ENCODE measurements at regions not wholly inside any gene's neighbourhood (a gene's known extent, or its start where the extent isn't known, plus 50 kb on each side); places are given as distances from the start of the nearest gene placed in this dataset.

GRCh38 chr10:5282137-5282536 lies 82.6 kb upstream of the UCN3 start:
- Histone ChIP-seq H3K36me3 (ENCODE audit: insufficient read depth, low read length, poor library complexity, severe bottlenecking) (no peaks in the 10 kb centered on the region), H3K27me3 (replicated peaks; ENCODE audit: insufficient read depth, low read depth, low read length, poor library complexity) (no peaks in the 10 kb centered on the region), H3K9me3 (ENCODE audit: low read depth, low read length, poor library complexity, severe bottlenecking) (no peaks in the 10 kb centered on the region), H3K4me3 (ENCODE audit: low read depth, low read length, poor library complexity, severe bottlenecking) (no peak overlapping the region), H3K4me1 (ENCODE audit: insufficient read depth, low read length, poor library complexity, severe bottlenecking) (peaks cover 23% of the 10 kb centered on the region), H3K27ac (ENCODE audit: low read depth, low read length, poor library complexity, severe bottlenecking) (no peak overlapping the region)
- ChIA-PET CTCF (interaction anchor here (0.5 to 0.6 kb wide), 2 partner anchors 110 to 1059 kb away, joined by 3 to 4 read pairs; no protein-coding TSS in a partner anchor), POLR2A (ENCODE audit: low non-redundant PET) (interaction anchor here (0.6 kb wide), 1 partner anchor 18 kb away, joined by 4 read pairs; no protein-coding TSS in a partner anchor)
- no TSS peak for BruUV-seq (replicated peaks)
- no peak for DNase-seq (ENCODE audit: low spot score)
- intact Hi-C loops (cut with micrococcal nuclease; ENCODE audit: unreplicated experiment): loop anchor here (2.0 to 5.0 kb wide), 3 partner anchors 100 to 241 kb away; partner anchors contain the start of gene AKR1C3
- TF ChIP-seq EZH2 (IDR thresholded peaks at IDR 0.05; ENCODE audit: borderline replicate concordance, low read depth, low read length, poor library complexity, severe bottlenecking): no peak
- no peak for TF ChIP-seq CTCF (conservative IDR thresholded peaks at IDR 0.05; ENCODE audit: low read depth, low read length)

GRCh38 chr10:5283305-5284158 lies 81.2 kb upstream of the UCN3 start:
- intact Hi-C loops (cut with micrococcal nuclease; ENCODE audit: unreplicated experiment): loop anchor here (1.0 to 5.0 kb wide), 4 partner anchors 99 to 434 kb away; partner anchors contain the start of gene AKR1C3
- TSS peak; percentile 44 for BruUV-seq (replicated peaks)
- TF ChIP-seq EZH2 (IDR thresholded peaks at IDR 0.05; ENCODE audit: borderline replicate concordance, low read depth, low read length, poor library complexity, severe bottlenecking) (no peak), CTCF (conservative IDR thresholded peaks at IDR 0.05; ENCODE audit: low read depth, low read length) (peak; percentile 83)
- peak overlapping the region; percentile 73 for H3K27ac ChIP-seq (ENCODE audit: low read depth, low read length, poor library complexity, severe bottlenecking)
- CTCF ChIA-PET: interaction anchor here (2.8 kb wide), 1 partner anchor 434 kb away, joined by 17 read pairs; no protein-coding TSS in a partner anchor
- no peaks in the 10 kb centered on the region for H3K36me3 ChIP-seq (ENCODE audit: insufficient read depth, low read length, poor library complexity, severe bottlenecking)
- DNase-seq (ENCODE audit: low spot score): peak; percentile 89
- H3K9me3 ChIP-seq (ENCODE audit: low read depth, low read length, poor library complexity, severe bottlenecking): no peaks in the 10 kb centered on the region
- POLR2A ChIA-PET (ENCODE audit: low non-redundant PET): no interaction called here
- H3K4me3 ChIP-seq (ENCODE audit: low read depth, low read length, poor library complexity, severe bottlenecking): no peak overlapping the region
- H3K27me3 ChIP-seq (replicated peaks; ENCODE audit: insufficient read depth, low read depth, low read length, poor library complexity): no peaks in the 10 kb centered on the region
- peaks cover 23% of the 10 kb centered on the region for H3K4me1 ChIP-seq (ENCODE audit: insufficient read depth, low read length, poor library complexity, severe bottlenecking)

- POLR2A ChIA-PET (ENCODE audit: low non-redundant PET): no interaction called here
- peak; percentile 83 for DNase-seq (ENCODE audit: low spot score)
- intact Hi-C loops (cut with micrococcal nuclease; ENCODE audit: unreplicated experiment): loop anchor here (5.0 kb wide), 1 partner anchor 98 kb away; no protein-coding TSS in a partner anchor
- Histone ChIP-seq H3K9me3 (ENCODE audit: low read depth, low read length, poor library complexity, severe bottlenecking) (no peaks in the 10 kb centered on the region), H3K4me1 (ENCODE audit: insufficient read depth, low read length, poor library complexity, severe bottlenecking) (peaks cover 23% of the 10 kb centered on the region), H3K27ac (ENCODE audit: low read depth, low read length, poor library complexity, severe bottlenecking) (peak overlapping the region; percentile 73), H3K4me3 (ENCODE audit: low read depth, low read length, poor library complexity, severe bottlenecking) (no peak overlapping the region), H3K27me3 (replicated peaks; ENCODE audit: insufficient read depth, low read depth, low read length, poor library complexity) (no peaks in the 10 kb centered on the region), H3K36me3 (ENCODE audit: insufficient read depth, low read length, poor library complexity, severe bottlenecking) (no peaks in the 10 kb centered on the region)
- TSS peak; percentile 90 for BruUV-seq (replicated peaks)
- no peak for TF ChIP-seq CTCF (conservative IDR thresholded peaks at IDR 0.05; ENCODE audit: low read depth, low read length)
- CTCF ChIA-PET: interaction anchor here (2.8 kb wide), 1 partner anchor 435 kb away, joined by 17 read pairs; no protein-coding TSS in a partner anchor
Observed at GRCh38 chr10:5284311-5285057, 80.3 kb upstream of the UCN3 start.

Data from A673 (cell line).